ENCODE measurements at regions not wholly inside any gene's neighbourhood (a gene's known extent, or its start where the extent isn't known, plus 50 kb on each side); places are given as distances from the start of the nearest gene placed in this dataset.

- TF ChIP-seq CTCF (conservative IDR thresholded peaks at IDR 0.05), result no peak
- no peak for TF ChIP-seq ZFX (IDR thresholded peaks at IDR 0.05)
Measured at GRCh38 chr20:57986666-57987065, 241.8 kb downstream of the ANKRD60 start.
